CD4-positive, alpha-beta memory T cell (primary cell): ENCODE measurements at regions not wholly inside any gene's neighbourhood (a gene's known extent, or its start where the extent isn't known, plus 50 kb on each side); places are given as distances from the start of the nearest gene placed in this dataset.

ENCODE experiments used
- CTCF ChIA-PET: fragments of 350-600 bp; sonication (Branson Sonifier 250); formaldehyde crosslinking; loops from one replicate; lab custom pipeline; 2021; ENCODE audit warnings: inconsistent platforms; ENCODE audit not compliant: partially characterized antibody; lab: Charles Lee
- POLR2A ChIA-PET: fragments of 350-600 bp; sonication (Branson Sonifier 250); formaldehyde crosslinking; loops from one replicate; lab custom pipeline; 2021; ENCODE audit not compliant: partially characterized antibody; lab: Charles Lee
- DNase-seq, 5 donors: peaks; one replicate each; pipeline versions ENCODE4 v3.0.0 to v3.0.0-alpha.2; 2020 to 2022; ENCODE audit warnings: mixed read lengths in 1 of 5
- H3K27ac ChIP-seq: one replicate; pipeline ENCODE4 v1.7.0; 2013; ENCODE audit warnings: low read depth, low read length
- H3K27me3 ChIP-seq: 2 replicates; pipeline ENCODE4 v1.7.0; 2013; ENCODE audit warnings: mild to moderate bottlenecking, low read length, moderate library complexity; ENCODE audit not compliant: insufficient read depth
- H3K36me3 ChIP-seq: 2 replicates; pipeline ENCODE4 v1.7.0; 2013; ENCODE audit warnings: mild to moderate bottlenecking, low read length, moderate library complexity; ENCODE audit not compliant: insufficient read depth
- H3K4me1 ChIP-seq: 2 replicates; pipeline ENCODE4 v1.7.0; 2013; ENCODE audit warnings: mild to moderate bottlenecking, low read length, moderate library complexity; ENCODE audit not compliant: insufficient read depth
- H3K4me3 ChIP-seq, 2 donors: one replicate each; pipeline ENCODE4 v1.7.0; 2013; ENCODE audit warnings: low read length in 2 of 2, mild to moderate bottlenecking in 1 of 2
- H3K9me3 ChIP-seq, 2 donors: one replicate each; pipeline ENCODE4 v1.7.0; 2013; ENCODE audit warnings: low read length in 2 of 2, control low read depth in 1 of 2; ENCODE audit not compliant: control insufficient read depth in 1 of 2
- H3K27ac Mint-ChIP-seq, 7 donors: one replicate each; pipeline ENCODE4 v1.8.0; 2020 to 2021; ENCODE audit warnings: mixed read lengths in 7 of 7, mild to moderate bottlenecking in 6 of 7, inconsistent platforms in 3 of 7, moderate library complexity in 3 of 7
- H3K27me3 Mint-ChIP-seq, 2 donors: one replicate each; pipeline ENCODE4 v1.8.0; 2020 to 2021; ENCODE audit warnings: mixed read lengths in 2 of 2
- H3K36me3 Mint-ChIP-seq, 2 donors: one replicate each; pipeline ENCODE4 v1.8.0; 2020 to 2021; ENCODE audit warnings: mixed read lengths in 2 of 2, inconsistent platforms in 1 of 2, mild to moderate bottlenecking in 1 of 2
- H3K4me1 Mint-ChIP-seq, 4 donors: one replicate each; pipeline ENCODE4 v1.8.0; 2020 to 2021; ENCODE audit warnings: mixed read lengths in 4 of 4, mild to moderate bottlenecking in 1 of 4
- H3K4me3 Mint-ChIP-seq, 8 donors: one replicate each; pipeline ENCODE4 v1.8.0; 2020 to 2021; ENCODE audit warnings: mixed read lengths in 8 of 8, mild to moderate bottlenecking in 7 of 8, moderate library complexity in 6 of 8, inconsistent platforms in 3 of 8
- H3K9me3 Mint-ChIP-seq, 8 donors: one replicate each; pipeline ENCODE4 v1.8.0; 2020 to 2021; ENCODE audit warnings: mixed read lengths in 8 of 8, mild to moderate bottlenecking in 5 of 8, inconsistent platforms in 3 of 8, moderate library complexity in 1 of 8
- intact Hi-C: fragments of 100-400 bp; cut with micrococcal nuclease; formaldehyde crosslinking; loops from one replicate; pipeline ENCODE4 v1.15.1; 2023

DNA sequence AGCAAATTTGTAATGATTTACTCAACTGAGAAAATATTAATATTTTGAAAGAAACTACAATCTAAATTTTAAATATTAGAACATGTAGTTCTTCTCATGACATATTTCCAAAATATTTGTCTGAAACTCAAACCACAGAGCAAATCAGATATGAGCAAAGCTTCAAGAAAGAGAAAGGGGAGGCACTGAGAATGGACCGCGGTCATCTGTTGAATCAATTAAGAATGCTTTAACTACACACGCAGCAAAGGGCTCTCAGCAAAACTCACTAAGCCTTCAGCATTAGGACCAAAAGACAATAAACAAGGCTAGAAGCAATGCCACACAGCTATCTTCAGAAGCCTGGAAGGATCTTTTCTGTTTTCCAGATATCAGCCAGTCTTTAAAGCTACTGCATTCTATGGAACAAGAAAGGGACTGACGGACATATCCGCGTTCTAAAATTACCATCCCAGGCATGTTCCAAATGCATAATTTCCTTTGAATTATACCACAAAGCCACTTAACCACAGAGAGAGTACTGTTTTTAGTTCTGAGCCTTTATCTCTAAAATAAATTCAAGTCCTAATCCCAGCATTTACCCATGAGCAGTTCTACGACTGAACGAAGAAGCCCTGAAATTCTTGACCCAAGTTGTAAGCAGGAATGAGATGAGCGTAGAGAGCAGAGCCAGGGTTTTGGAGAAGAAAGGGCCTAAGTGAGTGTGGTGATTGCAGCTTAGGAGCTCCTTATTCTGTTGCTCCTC lies 513.5 kb downstream of the AGTPBP1 start:
- Histone ChIP-seq H3K4me1 (no peaks in the 10 kb centered on the region), H3K27me3 (no peaks in the 10 kb centered on the region), H3K27ac (no peak overlapping the region), H3K4me3 (no peak overlapping the region), H3K36me3 (no peaks in the 10 kb centered on the region), H3K9me3 (no peaks in the 10 kb centered on the region)
- H3K4me3 Mint-ChIP-seq = no peak overlapping the region
- H3K27me3 Mint-ChIP-seq = no peaks in the 10 kb centered on the region
- ChIA-PET CTCF (no interaction called here), POLR2A (no interaction called here)
- H3K4me1 Mint-ChIP-seq = no peaks in the 10 kb centered on the region
- DNase-seq = no peak
- peaks cover 0 to 5% (median 0%) of the 10 kb centered on the region in 8 donors for H3K9me3 Mint-ChIP-seq
- no peak overlapping the region for H3K27ac Mint-ChIP-seq
- H3K36me3 Mint-ChIP-seq = no peaks in the 10 kb centered on the region
- intact Hi-C loops = no loop called here

DNA sequence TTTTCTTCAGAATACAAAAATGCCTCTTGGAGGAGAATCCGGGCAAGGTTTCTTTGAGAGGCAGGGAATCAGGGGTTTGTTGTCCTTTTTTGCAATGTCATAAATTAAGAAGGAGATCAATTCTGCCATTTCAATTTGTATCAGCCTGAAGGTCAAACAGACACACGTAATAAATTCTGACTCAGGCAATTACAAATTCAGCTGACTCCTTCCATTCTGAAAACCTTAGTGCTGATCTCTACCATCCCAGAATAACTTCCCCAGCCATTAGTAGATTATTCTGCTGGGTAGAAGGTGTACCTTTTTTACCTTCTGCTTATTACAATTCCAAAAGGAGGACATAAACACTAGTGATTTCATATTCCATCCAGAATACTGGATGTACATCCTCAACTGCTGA lies 516.6 kb downstream of the AGTPBP1 start:
- H3K36me3 ChIP-seq = no peaks in the 10 kb centered on the region
- H3K4me1 ChIP-seq = no peaks in the 10 kb centered on the region
- ChIA-PET CTCF (interaction anchor here (1.4 kb wide), 1 partner anchor 10 kb away, joined by 3 read pairs; no protein-coding TSS in a partner anchor), POLR2A (no interaction called here)
- no peak overlapping the region for H3K27ac Mint-ChIP-seq
- no peaks in the 10 kb centered on the region for H3K36me3 Mint-ChIP-seq
- H3K27ac ChIP-seq = no peak overlapping the region
- H3K9me3 ChIP-seq = no peaks in the 10 kb centered on the region
- H3K9me3 Mint-ChIP-seq = peaks cover 0 to 3% (median 0%) of the 10 kb centered on the region in 8 donors
- no peaks in the 10 kb centered on the region for H3K4me1 Mint-ChIP-seq
- no peak overlapping the region for H3K4me3 ChIP-seq
- intact Hi-C loops = no loop called here
- no peak for DNase-seq
- no peaks in the 10 kb centered on the region for H3K27me3 ChIP-seq
- H3K27me3 Mint-ChIP-seq = no peaks in the 10 kb centered on the region
- H3K4me3 Mint-ChIP-seq = no peak overlapping the region

DNA sequence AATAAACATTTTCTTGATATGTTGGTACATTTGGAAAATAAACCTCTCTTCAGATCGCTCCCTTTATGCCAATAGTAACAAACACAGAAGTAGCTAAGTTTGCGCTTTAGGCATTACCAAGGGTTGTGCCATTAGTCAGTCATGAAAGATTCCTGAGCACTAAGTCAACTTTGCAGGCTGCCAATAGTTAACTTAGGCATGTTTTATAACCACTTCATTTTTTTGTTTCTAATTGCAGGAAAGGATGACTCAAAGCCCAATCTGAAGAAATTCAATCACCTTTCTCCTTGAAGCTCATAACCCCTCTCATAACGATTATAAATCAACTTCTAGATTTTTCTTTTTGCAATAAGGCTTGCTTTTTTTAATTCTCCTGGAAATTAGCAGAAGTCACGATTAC lies 517.0 kb downstream of the AGTPBP1 start:
- intact Hi-C loops = no loop called here
- no peaks in the 10 kb centered on the region for H3K9me3 ChIP-seq
- Mint-ChIP-seq H3K4me3 (no peak overlapping the region), H3K4me1 (no peaks in the 10 kb centered on the region), H3K27me3 (no peaks in the 10 kb centered on the region), H3K9me3 (peaks cover 0 to 3% (median 0%) of the 10 kb centered on the region in 8 donors), H3K27ac (no peak overlapping the region), H3K36me3 (no peaks in the 10 kb centered on the region)
- DNase-seq = no peak
- H3K27me3 ChIP-seq = no peaks in the 10 kb centered on the region
- CTCF ChIA-PET = interaction anchor here (1.4 kb wide), 1 partner anchor 9 kb away, joined by 3 read pairs; no protein-coding TSS in a partner anchor
- H3K36me3 ChIP-seq = no peaks in the 10 kb centered on the region
- H3K4me3 ChIP-seq = no peak overlapping the region
- no peak overlapping the region for H3K27ac ChIP-seq
- H3K4me1 ChIP-seq = no peaks in the 10 kb centered on the region
- POLR2A ChIA-PET = no interaction called here

DNA sequence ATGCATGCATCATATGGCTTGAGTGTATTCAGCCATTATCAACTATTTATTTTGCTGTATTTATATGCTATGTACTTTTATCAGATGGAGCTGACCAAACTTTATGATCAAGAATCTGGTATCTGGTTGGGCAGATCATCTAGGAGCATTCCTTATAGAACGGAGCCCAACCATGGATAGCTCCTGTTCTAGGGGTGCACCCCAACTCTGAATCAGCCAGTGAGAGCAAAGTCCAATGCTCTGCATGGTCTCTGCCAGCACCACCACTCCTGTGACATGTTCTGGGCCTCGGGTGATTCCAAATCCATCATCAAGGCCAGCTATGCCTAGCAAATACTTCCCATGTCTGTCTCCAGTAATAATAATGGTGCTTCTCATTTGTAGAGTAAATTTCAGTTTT lies 517.5 kb downstream of the AGTPBP1 start:
- H3K9me3 ChIP-seq = no peaks in the 10 kb centered on the region
- ChIA-PET POLR2A (no interaction called here), CTCF (interaction anchor here (1.4 kb wide), 1 partner anchor 9 kb away, joined by 3 read pairs; no protein-coding TSS in a partner anchor)
- no peak overlapping the region for H3K27ac ChIP-seq
- no peaks in the 10 kb centered on the region for H3K27me3 Mint-ChIP-seq
- no peaks in the 10 kb centered on the region for H3K27me3 ChIP-seq
- H3K36me3 ChIP-seq = no peaks in the 10 kb centered on the region
- H3K4me1 ChIP-seq = no peaks in the 10 kb centered on the region
- intact Hi-C loops = no loop called here
- H3K9me3 Mint-ChIP-seq = peaks cover 0 to 3% (median 0%) of the 10 kb centered on the region in 8 donors
- DNase-seq = no peak
- H3K36me3 Mint-ChIP-seq = no peaks in the 10 kb centered on the region
- no peak overlapping the region for H3K4me3 ChIP-seq
- no peaks in the 10 kb centered on the region for H3K4me1 Mint-ChIP-seq
- H3K27ac Mint-ChIP-seq = no peak overlapping the region
- H3K4me3 Mint-ChIP-seq = no peak overlapping the region

DNA sequence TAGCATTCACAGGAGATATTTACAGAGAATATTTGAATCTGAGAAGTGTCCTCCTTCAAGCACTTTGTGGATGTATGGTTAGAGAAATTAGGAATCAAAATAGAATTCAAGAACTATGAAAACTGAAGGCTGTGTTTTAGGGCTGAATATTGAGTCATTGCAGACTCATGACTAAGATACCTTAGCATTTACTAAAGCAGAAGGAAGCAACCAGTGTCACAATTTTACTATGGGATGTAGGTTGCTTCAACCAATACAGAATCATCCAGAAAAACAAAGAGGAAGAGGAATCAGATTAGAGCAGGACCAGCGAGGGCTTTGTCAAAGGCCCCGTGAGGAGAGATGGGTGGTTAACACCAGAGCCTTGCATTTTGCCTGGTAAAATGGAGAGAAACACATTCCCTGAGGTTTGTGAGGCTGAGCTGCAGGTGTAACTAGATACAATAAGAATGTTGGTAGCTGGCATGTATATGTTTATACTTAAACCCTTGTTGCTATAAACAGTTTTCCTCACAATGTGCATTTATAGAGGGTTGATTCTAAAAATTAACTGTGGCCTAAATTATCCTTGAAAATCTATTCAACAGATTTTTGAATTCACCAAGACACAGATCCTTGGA lies 518.1 kb downstream of the AGTPBP1 start:
- no peaks in the 10 kb centered on the region for H3K9me3 ChIP-seq
- CTCF ChIA-PET = interaction anchor here (1.4 kb wide), 1 partner anchor 8 kb away, joined by 3 read pairs; no protein-coding TSS in a partner anchor
- H3K27ac ChIP-seq = no peak overlapping the region
- no peaks in the 10 kb centered on the region for H3K36me3 Mint-ChIP-seq
- peak overlapping the region in 1 of 7 donors; percentile 22 for H3K27ac Mint-ChIP-seq
- POLR2A ChIA-PET = no interaction called here
- H3K27me3 Mint-ChIP-seq = no peaks in the 10 kb centered on the region
- no peaks in the 10 kb centered on the region for H3K4me1 Mint-ChIP-seq
- no peaks in the 10 kb centered on the region for H3K27me3 ChIP-seq
- no peaks in the 10 kb centered on the region for H3K36me3 ChIP-seq
- peaks cover 0 to 3% (median 0%) of the 10 kb centered on the region in 8 donors for H3K9me3 Mint-ChIP-seq
- no peaks in the 10 kb centered on the region for H3K4me1 ChIP-seq
- intact Hi-C loops = no loop called here
- H3K4me3 Mint-ChIP-seq = no peak overlapping the region
- no peak overlapping the region for H3K4me3 ChIP-seq
- DNase-seq = no peak

DNA sequence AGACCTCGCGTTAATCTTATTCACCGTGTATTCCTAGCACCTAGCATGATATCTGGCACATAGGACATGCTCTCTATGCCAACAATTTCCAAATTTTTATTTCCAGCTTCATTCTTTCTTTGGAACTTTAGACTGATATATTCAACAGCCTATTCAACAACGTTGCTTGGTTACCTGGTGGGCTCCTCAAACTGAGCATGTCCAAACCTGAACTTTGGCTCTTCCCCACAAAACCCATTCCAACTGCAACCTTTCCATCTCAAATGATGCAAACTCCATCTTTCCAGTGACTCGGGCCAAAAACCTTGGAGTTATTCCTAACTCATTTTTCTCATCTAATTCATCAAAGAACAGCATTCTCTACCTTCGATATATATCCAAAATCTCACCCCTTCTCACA lies 525.2 kb downstream of the AGTPBP1 start:
- no peaks in the 10 kb centered on the region for H3K36me3 Mint-ChIP-seq
- Histone ChIP-seq H3K4me1 (no peaks in the 10 kb centered on the region), H3K9me3 (no peaks in the 10 kb centered on the region), H3K27me3 (no peaks in the 10 kb centered on the region), H3K4me3 (no peak overlapping the region), H3K36me3 (no peaks in the 10 kb centered on the region), H3K27ac (no peak overlapping the region)
- peaks cover 0 to 2% of the 10 kb centered on the region in 2 donors for H3K27me3 Mint-ChIP-seq
- intact Hi-C loops = no loop called here
- POLR2A ChIA-PET = no interaction called here
- DNase-seq = no peak
- CTCF ChIA-PET = no interaction called here
- no peaks in the 10 kb centered on the region for H3K4me1 Mint-ChIP-seq
- H3K9me3 Mint-ChIP-seq = peaks cover 0 to 3% (median 0%) of the 10 kb centered on the region in 8 donors
- no peak overlapping the region for H3K27ac Mint-ChIP-seq
- no peak overlapping the region for H3K4me3 Mint-ChIP-seq

DNA sequence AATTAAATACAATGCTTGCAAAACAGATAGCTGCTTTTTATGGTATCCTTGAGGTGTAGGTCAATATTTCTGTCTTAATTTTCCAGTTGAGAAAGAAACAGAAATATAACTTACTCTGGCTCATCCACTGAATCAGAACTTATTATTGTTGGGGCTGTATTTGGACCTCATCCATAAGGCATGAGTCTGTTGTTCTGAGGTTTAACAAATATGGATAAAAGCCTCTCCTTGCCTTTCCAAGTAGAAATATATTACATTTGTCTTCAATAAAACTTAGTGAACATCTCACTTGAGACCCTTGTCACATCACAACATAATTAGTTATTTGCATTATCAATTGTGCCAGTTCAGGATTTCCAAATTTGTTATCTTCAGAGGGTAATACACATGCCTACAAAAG lies 525.8 kb downstream of the AGTPBP1 start:
- Histone ChIP-seq H3K4me3 (no peak overlapping the region), H3K27ac (no peak overlapping the region), H3K4me1 (no peaks in the 10 kb centered on the region), H3K27me3 (no peaks in the 10 kb centered on the region), H3K36me3 (no peaks in the 10 kb centered on the region), H3K9me3 (no peaks in the 10 kb centered on the region)
- POLR2A ChIA-PET = no interaction called here
- no peak overlapping the region for H3K27ac Mint-ChIP-seq
- no peaks in the 10 kb centered on the region for H3K36me3 Mint-ChIP-seq
- no peaks in the 10 kb centered on the region for H3K4me1 Mint-ChIP-seq
- H3K4me3 Mint-ChIP-seq = no peak overlapping the region
- H3K9me3 Mint-ChIP-seq = peaks cover 0 to 3% (median 0%) of the 10 kb centered on the region in 8 donors
- intact Hi-C loops = no loop called here
- CTCF ChIA-PET = interaction anchor here (1.1 kb wide), 1 partner anchor 9 kb away, joined by 3 read pairs; no protein-coding TSS in a partner anchor
- peaks cover 0 to 2% of the 10 kb centered on the region in 2 donors for H3K27me3 Mint-ChIP-seq
- no peak for DNase-seq
